SIG-M5 treated with dmso at 0.1 percent for 504 hours (cell line): ENCODE measurements at regions not wholly inside any gene's neighbourhood (a gene's known extent, or its start where the extent isn't known, plus 50 kb on each side); places are given as distances from the start of the nearest gene placed in this dataset.
"Not testable (repeated sequence)": the region's sequence is repeated elsewhere in the genome, so short reads cannot be mapped to it uniquely, and the experiment has no call there.

Source experiments
- DNase-seq: peaks from one replicate; lab custom pipeline; 2025; ENCODE audit not compliant: unreplicated experiment; lab: John Stamatoyannopoulos, UW

DNA sequence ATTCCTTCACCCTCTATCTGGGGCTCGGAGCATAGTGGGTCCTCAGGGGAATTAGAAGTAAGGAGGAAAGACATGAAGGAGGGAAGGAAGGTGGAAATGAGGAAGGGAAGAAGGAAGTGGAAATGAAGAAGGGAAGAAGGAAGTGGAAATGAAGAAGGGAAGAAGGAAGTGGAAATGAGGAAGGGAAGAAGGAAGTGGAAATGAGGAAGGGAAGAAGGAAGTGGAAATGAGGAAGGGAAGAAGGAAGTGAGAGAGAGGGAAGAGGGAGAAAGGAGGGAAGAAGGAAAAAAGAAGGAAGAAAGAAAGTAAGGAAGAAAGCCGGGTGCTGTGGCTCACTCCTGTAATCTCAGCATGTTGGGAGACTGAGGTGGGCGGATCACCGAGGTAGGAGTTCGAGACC lies 125.6 kb upstream of the SALL4 start:
- not testable (repeated sequence) for DNase-seq

DNA sequence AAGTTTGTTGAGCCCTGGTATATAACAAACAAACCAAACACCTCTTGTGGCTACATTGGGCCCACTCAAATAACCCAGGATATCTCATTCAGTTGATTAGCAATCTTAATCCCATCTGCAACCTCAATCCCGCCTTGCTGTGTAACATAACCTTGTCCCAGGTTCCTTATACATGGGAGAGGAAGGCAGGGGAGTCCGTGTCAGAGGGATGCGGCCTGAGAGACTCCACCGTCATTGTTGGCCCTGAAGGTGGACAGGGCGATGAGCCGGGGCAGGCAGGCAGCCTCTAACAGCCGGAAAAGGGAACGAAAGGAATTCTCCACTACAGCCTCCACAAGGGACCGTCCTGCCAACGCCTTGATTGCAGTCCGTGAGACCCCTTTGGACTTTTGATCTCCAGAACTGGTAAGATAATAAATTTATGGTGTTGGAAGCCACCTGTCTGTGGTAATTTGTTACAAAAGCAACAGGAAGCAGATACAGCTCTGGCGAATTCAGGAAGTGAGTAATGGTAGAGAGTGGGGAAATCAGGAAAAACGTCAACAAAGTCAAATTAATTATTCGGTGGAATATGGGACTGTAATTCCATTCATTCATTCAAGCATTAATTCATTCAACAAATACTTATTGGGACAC lies 124.5 kb upstream of the SALL4 start:
- no peak for DNase-seq

DNA sequence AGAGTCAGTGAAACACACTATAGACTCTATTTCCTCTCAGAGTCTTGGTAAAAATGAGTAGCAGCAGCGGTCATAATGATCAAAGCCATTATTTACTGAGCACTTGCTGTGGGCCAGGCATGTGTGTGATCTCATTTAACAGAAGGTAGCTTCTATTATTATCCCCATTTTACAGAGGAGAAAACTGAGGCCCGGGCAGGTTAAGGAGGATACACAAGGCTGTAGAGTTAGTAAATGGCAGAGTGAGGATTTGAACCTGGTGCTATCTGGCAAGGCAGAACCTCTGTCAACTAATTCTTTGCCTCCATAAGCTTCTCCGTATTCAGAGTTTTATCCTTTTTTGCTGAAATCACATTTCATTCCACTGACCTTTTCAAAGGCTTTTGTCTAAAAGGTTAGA lies 122.2 kb upstream of the SALL4 start:
- DNase-seq, result no peak

DNA sequence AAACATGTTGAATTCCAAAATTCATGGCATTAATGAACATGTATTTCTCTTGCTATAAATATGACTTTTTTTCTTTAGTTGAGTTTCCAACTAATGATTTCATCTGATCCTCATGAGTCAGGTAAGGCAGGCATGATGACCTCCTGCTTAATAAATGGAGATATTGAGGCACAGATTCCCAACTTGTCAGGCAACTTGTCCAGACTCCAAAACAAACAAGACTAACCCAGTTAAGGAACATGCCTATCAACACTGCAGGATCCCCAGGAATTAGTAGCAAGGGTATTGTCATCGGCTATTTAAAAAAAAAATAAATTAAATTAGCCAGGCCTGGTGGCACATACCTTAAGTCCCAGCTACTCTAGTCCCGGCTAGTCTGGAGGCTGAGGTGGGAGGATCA lies 121.3 kb upstream of the SALL4 start:
- DNase-seq, result no peak

DNA sequence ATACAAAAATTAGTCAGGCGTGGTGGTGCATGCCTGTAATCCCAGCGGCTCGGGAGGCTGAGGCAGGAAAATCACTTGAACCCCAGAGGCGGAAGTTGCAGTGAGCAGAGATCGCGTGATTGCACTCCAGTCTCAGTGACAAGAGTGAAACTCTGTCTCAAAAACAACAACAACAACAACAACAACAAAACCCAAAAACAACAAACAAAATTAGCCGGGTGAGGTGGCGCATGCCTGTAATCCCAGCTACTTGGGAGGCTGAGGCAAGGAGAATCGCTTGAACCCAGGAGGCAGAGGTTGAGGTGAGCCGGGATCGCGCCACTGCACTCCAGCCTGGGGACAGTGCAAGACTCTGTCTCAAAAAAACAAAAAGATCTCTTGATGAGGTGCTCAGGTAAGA lies 120.5 kb upstream of the SALL4 start:
- not testable (repeated sequence) for DNase-seq

DNA sequence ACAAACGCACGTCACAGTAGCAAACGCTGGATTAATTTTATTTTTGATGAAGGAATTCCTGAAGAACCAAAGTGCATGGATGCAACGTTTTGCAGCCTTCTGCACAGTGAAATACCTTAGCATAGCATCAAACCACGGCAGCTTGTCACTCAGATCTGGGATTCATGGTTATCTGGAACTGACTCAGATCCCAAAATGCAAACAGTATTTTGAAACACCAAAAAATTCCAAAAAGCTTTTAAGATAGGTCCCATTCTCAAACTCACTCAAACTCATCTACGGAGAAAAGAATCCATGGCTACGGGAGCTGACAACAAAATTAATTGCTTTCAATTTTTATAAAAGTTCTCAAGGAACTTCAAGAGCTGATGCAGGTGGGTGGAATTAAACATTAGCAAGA lies 116.2 kb upstream of the SALL4 start:
- no peak for DNase-seq

DNA sequence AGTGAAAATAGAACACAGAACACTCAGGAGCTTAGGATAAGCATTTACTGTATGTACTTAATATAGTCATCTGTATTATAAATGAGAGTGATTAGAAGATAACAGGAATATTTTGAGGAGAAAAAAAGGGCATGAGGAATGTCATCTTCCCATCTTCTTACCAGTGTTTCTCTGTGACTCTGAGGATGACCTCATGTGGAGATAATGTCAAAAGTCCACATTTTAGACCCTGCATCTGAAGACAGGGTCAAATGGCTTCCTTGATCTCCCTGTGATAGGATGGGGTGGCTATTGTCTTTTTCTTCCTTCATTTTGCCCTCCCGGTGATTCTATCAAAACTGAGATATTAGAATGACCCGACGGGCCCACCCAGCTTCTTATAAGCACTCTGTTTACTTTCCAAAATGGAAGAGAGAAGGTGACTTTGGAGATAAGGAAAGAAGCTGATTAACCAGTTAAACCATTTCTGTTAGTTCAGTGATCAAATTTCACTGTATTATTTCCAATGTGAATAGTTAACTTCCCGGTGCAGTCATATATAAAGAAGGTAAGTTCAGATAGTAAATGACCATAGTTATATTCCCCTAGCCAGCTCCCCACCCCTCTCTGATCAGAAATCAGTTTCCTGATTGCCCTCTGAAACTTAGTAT lies 115.7 kb upstream of the SALL4 start:
- DNase-seq, result no peak

DNA sequence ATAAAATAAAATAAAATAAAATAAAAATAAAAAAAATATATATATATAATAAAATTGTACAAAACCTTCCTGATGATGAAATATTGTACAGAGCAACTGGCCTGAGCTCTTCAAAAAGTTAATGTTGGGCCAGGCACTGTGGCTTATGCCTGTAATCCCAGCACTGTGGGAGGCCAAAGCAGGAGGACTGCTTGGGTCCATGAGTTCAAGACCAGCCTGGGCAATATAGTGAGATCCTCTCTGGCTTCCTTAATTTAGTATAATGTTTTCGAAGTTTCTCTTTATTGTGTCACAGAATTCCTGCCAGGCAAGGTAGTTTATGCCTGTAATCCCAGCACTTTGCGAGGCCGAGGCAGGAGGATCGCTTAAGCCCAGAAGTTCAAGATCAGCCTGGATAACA lies 113.9 kb upstream of the SALL4 start:
- no peak for DNase-seq

DNA sequence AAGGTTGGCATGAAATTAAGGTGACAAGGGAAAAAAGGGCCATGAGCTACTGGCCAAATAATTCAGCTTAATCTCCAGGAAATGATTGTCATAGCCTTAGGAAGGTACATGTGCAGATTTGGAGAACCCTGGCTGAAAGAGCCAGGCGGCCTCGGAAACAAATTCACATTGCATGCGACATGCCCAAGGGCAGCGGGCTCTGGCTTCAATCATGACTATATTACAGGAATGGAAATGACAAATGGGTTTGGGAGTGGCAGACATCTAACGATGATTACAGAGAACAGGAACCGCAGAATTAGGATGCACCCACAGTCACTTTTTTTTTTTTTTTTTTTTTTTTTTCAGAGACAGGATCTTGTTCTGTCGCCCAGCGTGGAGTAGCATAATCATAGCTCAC lies 112.4 kb upstream of the SALL4 start:
- DNase-seq, result no peak

DNA sequence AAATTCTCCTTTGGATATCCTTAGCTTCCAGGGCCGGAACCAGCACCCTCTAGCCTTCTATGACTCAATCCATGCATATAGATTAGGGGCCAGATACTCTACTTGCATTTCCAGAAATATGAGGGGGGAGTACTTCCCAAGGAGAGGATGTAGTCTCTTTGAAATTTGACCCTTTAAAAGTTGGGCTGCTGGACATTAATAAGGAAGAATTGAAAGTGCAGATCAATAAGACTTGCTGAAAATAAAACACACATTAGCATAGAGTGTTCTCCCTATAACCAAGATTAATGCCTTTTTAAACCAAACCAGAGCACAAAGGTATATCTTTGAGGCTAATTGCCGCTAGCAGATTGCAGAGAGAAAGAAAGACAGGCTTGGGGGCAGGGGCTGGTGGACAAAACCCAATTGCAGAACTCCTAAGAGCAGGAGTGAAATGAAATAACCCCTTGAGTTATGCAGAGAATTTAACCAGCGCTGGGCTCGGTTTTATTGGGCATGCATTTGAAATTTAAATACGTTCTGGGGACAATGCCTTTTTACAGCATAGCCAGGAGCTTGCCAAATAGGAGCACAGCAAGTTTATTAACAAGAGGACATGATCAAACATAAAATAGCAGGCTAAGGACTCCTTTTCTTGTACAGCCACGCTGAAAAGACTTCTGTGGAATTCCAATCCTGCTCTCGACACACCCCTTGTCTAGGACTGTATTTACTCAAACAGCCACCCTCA lies 108.2 kb upstream of the SALL4 start:
- peak; percentile 66 for DNase-seq

DNA sequence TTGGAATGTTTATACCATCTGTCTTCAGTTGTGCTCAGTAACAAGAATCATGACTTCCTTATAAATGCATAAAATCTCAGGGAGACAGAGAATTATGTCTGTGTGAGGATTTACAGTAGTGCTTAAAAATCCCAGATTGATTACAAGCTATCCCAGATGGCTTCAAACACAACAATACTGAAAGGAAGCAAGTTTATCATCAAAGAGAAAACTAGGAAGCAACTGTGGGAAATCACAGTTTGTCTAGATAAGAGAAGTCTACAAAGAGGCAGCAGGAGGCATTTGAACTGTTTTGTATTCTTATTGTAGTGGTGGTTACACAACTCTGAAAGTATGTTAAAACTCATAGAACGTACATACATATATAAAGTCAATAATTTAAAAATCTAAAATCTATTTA lies 104.4 kb upstream of the SALL4 start:
- DNase-seq, result no peak

DNA sequence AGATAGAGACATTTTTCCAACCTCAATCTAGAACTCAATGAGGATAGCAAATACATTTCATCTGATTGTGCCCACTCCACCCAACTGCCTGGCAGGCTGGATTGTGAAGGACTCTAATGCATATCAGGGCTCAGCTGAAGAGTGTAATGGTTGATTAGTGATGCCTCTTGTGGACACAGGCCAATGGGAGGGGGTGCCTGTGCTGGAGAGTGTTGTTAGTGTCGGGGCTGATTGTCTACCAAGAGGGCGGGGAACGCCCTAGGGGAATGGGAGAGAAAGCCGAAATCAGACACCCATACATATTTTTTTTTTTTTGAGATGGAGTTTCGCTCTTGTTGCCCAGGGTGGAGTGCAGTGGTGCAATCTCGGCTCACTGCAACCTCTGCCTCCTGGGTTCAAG lies 103.7 kb upstream of the SALL4 start:
- no peak for DNase-seq

DNA sequence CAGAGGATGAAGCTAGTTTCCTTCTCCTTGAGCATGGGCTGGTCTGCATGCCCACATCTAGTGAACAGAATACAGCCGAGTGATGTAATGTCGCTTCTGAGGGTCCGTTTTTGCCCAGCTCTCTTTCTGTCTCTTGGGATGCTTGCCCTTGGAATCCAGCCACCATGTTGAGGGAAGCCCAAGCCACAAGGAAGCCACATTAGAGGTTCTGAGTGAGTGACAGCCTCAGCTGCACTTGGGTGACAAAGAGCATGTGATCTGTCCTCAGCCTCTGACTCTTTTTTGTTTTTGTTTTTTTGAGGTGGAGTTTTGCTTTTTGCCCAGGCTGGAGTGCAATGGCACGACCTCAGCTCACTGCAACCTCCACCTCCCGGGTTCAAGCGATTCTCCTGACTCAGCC lies 100.6 kb upstream of the SALL4 start:
- no peak for DNase-seq

DNA sequence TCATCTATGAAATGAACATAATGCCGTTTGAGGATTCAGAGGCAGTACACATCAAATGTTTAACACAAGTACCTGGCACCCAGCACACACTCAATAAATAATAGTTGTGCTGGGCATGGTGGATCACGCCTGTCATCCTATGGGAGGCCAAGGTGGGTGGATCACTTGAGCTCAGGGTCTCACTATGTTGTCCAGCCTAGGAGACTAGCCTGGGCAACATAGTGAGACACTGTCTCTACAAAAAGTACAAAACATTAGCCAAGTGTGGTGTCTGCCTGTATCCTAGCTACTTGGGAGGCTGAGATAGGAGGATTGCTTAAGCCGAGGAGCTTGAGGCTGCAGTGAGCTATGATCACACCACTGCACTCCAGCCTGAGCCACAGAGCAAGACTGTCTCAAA lies 98.1 kb upstream of the SALL4 start:
- DNase-seq, result no peak

DNA sequence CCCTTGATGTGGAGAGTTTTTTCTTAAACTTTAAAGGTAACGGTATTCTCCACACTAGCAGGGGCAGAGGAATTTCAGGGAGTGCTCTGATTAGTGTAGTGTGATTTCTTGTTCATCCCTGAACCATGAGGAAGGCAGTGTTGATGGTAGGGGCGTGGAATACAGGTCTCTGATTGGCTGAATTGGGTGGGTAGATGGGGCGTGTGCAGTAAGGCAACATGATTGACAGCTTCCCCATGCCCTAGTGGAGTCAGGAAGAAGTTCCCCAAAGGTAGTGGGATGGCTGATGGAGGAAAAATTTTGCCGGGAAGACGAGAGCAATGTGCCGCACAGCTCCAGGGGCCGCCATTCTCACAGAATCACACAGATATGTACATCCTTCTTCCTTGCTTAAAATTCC lies 97.4 kb upstream of the SALL4 start:
- DNase-seq, result no peak

DNA sequence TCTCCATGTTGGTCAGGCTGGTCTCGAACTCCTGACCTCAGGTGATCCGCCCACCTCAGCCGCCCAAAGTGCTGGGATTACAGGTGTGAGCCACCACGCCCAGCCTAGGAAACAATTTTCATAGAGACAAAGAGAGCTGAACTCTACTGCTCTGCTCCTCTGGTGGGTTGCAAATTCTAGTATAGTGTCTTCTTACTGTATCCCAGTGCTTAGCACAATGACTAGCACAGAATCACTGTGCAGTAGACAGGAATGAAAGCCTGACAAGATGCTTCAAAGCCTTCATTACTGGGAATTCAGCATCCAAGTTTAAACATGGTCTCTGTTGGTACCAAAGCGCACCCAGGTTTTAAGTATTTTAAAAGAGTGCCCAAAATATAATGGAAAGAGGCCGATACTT lies 96.5 kb upstream of the SALL4 start:
- no peak for DNase-seq

DNA sequence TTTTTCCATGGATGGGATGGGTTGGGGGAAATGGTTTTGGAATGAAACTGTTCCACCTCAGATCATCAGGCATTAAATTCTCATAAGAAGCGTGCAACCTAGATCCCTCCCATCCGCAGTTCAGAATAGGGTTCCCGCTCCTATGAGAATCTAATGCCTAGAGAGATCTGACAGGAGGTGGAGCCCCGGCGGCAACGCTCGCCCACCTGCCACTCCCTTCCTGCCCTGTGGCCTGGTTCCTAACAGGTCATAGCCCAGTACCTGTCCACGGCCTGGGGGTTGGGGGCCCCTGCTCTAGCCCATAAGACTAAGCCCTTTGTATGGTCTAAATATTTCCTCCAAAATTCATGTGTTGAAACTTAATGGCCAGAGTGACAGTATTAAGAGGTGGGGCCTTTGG lies 92.3 kb upstream of the SALL4 start:
- DNase-seq, result no peak

DNA sequence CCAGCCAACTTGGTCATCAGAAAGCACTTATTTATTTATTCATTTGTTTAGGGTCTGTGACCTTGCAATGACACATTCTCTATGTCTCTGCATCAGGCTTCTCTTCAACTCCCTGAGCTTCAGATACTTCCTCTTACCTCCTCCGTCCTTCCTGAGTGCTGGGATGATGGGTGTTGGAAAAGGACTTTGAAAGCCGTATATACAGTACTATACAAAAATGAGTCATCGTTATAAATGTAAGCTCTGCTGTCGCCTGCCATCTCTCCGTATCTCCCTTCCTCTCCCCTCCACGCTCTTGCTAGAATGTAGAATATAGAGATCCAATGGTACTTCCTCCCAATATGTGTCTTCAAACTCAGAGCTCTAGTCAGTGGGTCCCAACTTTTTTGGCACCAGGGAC lies 91.9 kb upstream of the SALL4 start:
- no peak for DNase-seq

DNA sequence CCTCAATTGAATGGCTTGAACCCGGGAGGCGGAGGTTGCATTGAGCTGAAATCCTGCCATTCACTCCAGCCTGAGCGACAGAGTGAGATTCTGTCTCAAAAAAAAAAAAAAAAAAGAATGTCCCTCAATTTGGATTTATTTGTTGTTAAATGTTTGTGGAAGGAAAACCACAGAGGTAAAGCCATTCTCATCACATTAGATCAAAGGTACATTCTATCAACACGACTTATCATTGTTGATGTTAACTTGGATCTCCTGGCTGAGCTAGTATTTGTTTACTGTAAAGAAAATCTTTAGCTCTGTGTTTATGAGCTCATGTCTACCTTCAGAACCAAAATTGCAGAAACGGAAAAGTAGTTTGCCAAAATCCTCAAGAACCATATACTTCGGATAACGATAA lies 91.4 kb upstream of the SALL4 start:
- DNase-seq, result no peak

DNA sequence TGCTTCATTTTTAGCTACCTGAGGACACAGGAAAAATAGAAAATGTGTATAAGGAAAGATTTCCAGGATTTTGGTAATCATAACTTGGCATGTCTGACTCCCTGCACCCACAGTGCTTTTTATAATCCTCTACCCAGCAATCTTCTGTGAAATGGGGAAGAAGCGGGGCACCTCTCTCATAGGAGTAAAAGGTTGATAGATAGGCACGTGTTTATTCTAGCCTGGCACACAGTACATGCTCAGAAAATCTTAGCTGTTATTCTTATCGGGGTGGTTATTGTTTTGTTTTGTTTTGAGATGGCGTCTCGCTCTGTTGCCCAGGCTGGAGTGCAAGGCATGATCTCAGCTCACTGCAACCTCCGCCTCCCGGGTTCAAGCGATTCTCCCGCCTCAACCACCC lies 87.7 kb upstream of the SALL4 start:
- no peak for DNase-seq

DNA sequence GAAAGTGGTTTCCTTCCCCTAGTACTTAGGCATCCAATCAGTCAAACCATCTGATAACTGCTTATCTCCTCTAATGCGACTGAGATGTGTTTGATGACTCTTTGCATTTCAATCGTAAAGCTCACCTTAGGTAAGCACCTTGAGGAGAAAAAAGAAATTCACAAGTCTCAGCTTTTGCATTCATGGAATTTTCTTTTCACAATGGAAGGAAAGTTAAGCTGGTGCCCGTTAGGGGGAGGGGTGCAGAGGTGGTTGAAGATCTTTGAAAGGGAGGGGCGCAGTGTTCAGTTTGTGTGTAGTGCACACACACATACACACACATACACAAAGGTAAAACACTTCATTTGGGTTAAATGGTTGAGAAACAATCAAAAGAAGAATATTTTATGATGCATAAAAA lies 87.1 kb upstream of the SALL4 start:
- no peak for DNase-seq

DNA sequence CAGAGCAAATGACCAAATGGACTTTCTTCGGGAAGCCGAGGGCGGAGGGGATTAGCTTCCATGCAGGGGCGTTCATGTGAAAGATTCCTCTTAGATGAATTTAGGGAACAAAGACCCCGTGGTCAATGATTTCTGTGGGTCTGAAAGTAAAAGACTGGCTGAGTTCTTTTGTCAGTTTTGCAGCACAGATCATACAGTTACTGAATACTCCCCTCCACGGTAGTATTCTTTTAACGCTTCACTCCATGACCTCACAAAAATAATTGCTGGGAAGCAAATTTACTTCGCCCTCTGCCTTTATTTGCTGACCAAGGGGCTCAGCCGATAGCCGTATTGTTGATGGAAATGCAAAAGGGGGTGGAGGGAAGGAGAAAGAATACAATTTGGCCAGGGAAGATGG lies 86.0 kb upstream of the SALL4 start:
- DNase-seq, result no peak
